ENCODE measurements at regions not wholly inside any gene's neighbourhood (a gene's known extent, or its start where the extent isn't known, plus 50 kb on each side); places are given as distances from the start of the nearest gene placed in this dataset.

- DNase-seq (ENCODE audit: low read depth): no peak
Observed at GRCh38 chr3:64748244-64748904, 60.6 kb upstream of the ADAMTS9 start.

DNA sequence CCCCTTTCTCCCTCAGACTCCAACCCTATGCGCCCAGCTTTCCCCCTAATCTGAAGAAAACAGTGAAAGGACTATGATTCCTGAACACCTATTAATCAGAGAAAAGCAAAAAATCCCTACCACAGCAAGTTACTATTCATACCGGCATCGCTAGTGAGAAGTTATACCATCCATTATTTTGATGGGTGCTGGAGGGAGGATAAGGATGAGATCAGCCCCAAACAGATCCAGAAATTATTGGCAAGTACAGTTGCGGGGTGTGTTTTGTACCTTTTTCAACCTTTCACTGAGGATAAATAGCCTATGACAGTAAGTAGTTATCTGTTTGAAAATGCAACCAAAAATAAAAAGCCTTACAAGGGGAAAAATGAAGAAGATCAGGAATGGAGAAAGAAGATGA is 59.9 kb upstream of the ADAMTS9 start:
- DNase-seq (ENCODE audit: low read depth): no peak

DNA sequence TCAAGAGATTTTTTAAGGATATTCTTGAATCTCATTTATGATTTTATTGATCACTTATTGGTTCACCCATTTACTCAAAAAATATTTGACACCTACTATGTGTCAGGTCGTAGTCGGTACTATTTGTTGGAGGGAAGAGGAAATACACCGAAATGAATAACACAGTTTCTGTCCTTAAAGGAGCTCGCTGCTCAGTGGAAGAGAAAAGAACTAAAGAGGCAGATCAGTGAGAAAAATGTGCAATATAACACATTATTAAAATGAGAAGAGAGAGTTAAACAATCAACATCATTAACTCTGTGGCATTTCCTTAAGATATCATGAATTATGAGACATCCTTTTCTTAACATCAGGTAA is 56.1 kb upstream of the ADAMTS9 start:
- no peak for DNase-seq (ENCODE audit: low read depth)

DNA sequence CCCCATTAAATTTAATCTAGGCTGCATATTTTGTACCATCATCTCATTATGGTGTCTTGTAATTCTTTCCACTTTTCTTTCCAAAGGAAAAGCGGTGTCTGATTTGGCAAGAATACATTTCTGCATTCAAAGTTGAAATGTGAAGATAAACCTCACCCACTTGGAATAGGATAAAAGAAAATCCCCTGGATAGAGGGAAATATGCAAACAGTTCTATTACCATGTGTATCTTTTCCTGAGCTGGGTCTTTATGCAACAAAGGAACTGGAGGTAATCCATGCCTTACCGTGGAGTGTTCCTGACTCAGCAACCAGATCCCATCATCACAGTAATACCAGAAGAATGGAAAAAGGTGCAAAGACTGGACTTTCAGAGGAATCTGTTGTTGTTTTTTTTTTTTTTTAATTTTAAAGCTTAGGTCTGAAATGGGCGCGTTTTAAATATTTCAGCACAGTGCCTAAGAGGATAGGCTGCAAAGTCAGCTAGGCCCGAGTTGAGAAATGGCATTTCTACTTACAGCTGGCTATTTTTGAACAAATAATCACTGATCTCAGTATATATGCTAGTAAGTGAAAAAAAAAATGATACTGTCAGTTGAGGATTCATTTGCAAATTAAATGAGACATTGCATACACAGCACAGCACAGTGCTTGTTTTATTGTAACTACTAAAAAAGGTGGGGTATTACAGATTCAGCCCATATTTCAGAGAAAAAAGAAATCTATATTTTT is 55.5 kb upstream of the ADAMTS9 start:
- no peak for DNase-seq (ENCODE audit: low read depth)

GRCh38 chr3:64741341-64741740 is 53.5 kb upstream of the ADAMTS9 start:
- no peak for DNase-seq (ENCODE audit: low read depth)

GRCh38 chr3:64739971-64740631 is 52.3 kb upstream of the ADAMTS9 start:
- no peak for DNase-seq (ENCODE audit: low read depth)

Data from GM04504 (cell line).